ENCODE measurements at regions not wholly inside any gene's neighbourhood (a gene's known extent, or its start where the extent isn't known, plus 50 kb on each side); places are given as distances from the start of the nearest gene placed in this dataset.

DNA sequence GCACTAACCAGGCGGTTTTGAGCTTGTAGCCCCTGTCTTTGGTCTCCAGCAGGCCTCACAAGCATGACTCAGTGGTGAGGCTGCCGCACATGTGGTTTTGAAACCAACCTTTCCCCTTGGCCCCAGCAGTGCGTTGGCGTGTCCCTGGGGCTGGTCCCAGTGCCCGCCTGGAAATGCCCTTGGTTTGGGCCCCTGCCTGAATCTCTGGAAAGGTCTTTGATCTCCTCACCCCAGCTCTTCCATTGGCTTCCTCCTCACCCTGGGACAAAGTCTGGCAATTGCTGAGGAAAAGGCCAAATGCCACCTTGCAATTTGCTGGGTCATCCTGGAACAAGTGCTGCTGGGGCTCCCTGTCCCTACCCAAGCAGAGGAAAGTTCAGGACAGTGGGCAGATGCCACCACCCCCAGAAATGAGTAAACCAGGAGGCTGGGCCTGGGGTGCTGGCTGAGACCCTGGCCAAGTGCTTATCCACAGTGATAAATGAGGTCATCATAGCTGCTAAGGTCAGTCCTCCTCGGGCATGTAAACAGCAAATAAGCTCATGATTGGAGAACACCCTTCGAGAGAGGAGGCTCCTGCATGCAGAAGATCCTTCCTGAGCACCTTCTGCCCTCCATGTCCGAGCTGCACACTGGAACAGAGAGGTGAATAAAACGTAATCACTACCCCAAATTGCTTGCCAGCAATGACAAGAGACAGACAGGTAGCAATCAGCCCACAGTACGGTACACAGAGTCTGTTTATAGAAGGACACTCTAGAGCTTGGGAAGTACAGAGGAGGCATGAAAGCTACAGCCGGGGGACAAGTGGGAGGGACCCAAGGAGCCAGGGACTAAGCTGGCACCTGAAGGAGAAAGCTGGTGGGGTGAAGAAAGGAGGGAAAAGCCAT lies 98.9 kb upstream of the CPEB4 start:
- Histone ChIP-seq H3K27ac (ENCODE audit: low read length) (no peak overlapping the region), H3K9ac (ENCODE audit: low read length) (peak overlapping the region; percentile 9; the same call in 1 of the 2 replicates), H3K36me3 (replicated peaks; ENCODE audit: low read depth, low read length) (no peaks in the 10 kb centered on the region), H4K20me1 (ENCODE audit: insufficient read depth, low read length) (no peaks in the 10 kb centered on the region), H3K4me2 (ENCODE audit: low read length) (peak overlapping the region; percentile 58), H3K4me1 (ENCODE audit: low read length) (peaks cover 54% of the 10 kb centered on the region), H3K27me3 (ENCODE audit: low read depth, low read length) (peaks cover 20% of the 10 kb centered on the region), H3K79me2 (ENCODE audit: low read length) (no peaks in the 10 kb centered on the region), H3K9me3 (ENCODE audit: insufficient read depth, low read length) (no peaks in the 10 kb centered on the region), H2AFZ (ENCODE audit: low read depth, low read length) (no peak overlapping the region), H3K4me3 (ENCODE audit: low read length) (peak overlapping the region; percentile 49; the same call in 1 of the 2 replicates)
- no peak for TF ChIP-seq EZH2phosphoT487 (IDR thresholded peaks at IDR 0.05; ENCODE audit: low read depth)
- TF ChIP-seq, protein P1, sequence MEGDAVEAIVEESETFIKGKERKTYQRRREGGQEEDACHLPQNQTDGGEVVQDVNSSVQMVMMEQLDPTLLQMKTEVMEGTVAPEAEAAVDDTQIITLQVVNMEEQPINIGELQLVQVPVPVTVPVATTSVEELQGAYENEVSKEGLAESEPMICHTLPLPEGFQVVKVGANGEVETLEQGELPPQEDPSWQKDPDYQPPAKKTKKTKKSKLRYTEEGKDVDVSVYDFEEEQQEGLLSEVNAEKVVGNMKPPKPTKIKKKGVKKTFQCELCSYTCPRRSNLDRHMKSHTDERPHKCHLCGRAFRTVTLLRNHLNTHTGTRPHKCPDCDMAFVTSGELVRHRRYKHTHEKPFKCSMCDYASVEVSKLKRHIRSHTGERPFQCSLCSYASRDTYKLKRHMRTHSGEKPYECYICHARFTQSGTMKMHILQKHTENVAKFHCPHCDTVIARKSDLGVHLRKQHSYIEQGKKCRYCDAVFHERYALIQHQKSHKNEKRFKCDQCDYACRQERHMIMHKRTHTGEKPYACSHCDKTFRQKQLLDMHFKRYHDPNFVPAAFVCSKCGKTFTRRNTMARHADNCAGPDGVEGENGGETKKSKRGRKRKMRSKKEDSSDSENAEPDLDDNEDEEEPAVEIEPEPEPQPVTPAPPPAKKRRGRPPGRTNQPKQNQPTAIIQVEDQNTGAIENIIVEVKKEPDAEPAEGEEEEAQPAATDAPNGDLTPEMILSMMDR (IDR thresholded peaks at IDR 0.05; ENCODE audit: low read depth, low read length): no peak

DNA sequence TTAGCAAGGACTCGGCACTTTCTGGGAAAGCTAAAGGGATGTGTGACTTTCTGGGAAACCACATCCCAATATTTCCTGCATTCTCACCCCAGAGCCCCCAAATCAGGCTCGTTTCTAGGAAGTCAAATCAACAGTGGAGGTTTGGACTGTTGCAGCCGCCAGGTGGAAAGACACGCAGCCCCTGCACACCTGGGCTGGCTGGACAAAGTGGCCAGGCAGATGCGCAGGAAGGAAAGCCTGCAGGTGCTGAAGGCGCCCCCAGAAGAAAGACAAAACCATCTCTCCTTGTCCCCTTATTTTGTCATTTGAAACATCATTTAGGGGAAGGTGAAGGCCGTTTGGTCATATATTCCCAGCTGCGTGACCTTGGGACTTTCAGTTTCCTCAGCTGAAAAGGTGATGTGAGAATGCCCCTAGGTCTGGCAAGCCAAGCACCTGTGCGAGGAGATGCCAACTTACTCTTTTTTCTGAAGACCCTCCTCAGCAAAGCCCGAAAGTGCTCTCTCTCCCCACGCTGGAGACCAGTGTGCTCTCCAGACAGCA lies 97.9 kb upstream of the CPEB4 start:
- Histone ChIP-seq H3K27me3 (ENCODE audit: low read depth, low read length) (peaks cover 14% of the 10 kb centered on the region; the same call in 1 of the 2 replicates), H3K27ac (ENCODE audit: low read length) (no peak overlapping the region), H4K20me1 (ENCODE audit: insufficient read depth, low read length) (no peaks in the 10 kb centered on the region), H3K4me3 (ENCODE audit: low read length) (peak overlapping the region; percentile 49), H3K9ac (ENCODE audit: low read length) (peak overlapping the region; percentile 2; the same call in 1 of the 2 replicates), H3K4me1 (ENCODE audit: low read length) (peaks cover 54% of the 10 kb centered on the region), H3K4me2 (ENCODE audit: low read length) (peak overlapping the region; percentile 58), H3K79me2 (ENCODE audit: low read length) (no peaks in the 10 kb centered on the region), H2AFZ (ENCODE audit: low read depth, low read length) (no peak overlapping the region; the same call in 1 of the 2 replicates), H3K9me3 (ENCODE audit: insufficient read depth, low read length) (no peaks in the 10 kb centered on the region), H3K36me3 (replicated peaks; ENCODE audit: low read depth, low read length) (no peaks in the 10 kb centered on the region)
- TF ChIP-seq, protein P1 (IDR thresholded peaks at IDR 0.05; ENCODE audit: low read depth, low read length): no peak
- no peak for TF ChIP-seq EZH2phosphoT487 (IDR thresholded peaks at IDR 0.05; ENCODE audit: low read depth)

GRCh38 chr5:173790836-173791546 lies 97.2 kb upstream of the CPEB4 start:
- H3K36me3 ChIP-seq (replicated peaks; ENCODE audit: low read depth, low read length): no peaks in the 10 kb centered on the region
- TF ChIP-seq, protein P1 (IDR thresholded peaks at IDR 0.05; ENCODE audit: low read depth, low read length): no peak
- no peak for TF ChIP-seq EZH2phosphoT487 (IDR thresholded peaks at IDR 0.05; ENCODE audit: low read depth)
- H4K20me1 ChIP-seq (ENCODE audit: insufficient read depth, low read length): no peaks in the 10 kb centered on the region
- H2AFZ ChIP-seq (ENCODE audit: low read depth, low read length): no peak overlapping the region; the same call in 1 of the 2 replicates
- peaks cover 7% of the 10 kb centered on the region; the same call in 1 of the 2 replicates for H3K27me3 ChIP-seq (ENCODE audit: low read depth, low read length)
- peaks cover 46% of the 10 kb centered on the region for H3K4me1 ChIP-seq (ENCODE audit: low read length)
- H3K79me2 ChIP-seq (ENCODE audit: low read length): no peaks in the 10 kb centered on the region
- H3K4me3 ChIP-seq (ENCODE audit: low read length): peak overlapping the region; percentile 49
- H3K9me3 ChIP-seq (ENCODE audit: insufficient read depth, low read length): no peaks in the 10 kb centered on the region
- peak overlapping the region; percentile 2; the same call in 1 of the 2 replicates for H3K9ac ChIP-seq (ENCODE audit: low read length)
- no peak overlapping the region for H3K27ac ChIP-seq (ENCODE audit: low read length)
- peak overlapping the region; percentile 58 for H3K4me2 ChIP-seq (ENCODE audit: low read length)
